WTC11 (cell line): ENCODE measurements at regions not wholly inside any gene's neighbourhood (a gene's known extent, or its start where the extent isn't known, plus 50 kb on each side); places are given as distances from the start of the nearest gene placed in this dataset.

Experiments
- CDX4 ChIP-seq: fragments of 250-450 bp; sonication (Bioruptor Pico); IDR thresholded peaks from 2 replicates; pipeline ENCODE4 v1.9.0; 2021; ENCODE audit warnings: moderate library complexity, mild to moderate bottlenecking, inconsistent platforms, borderline replicate concordance
- E2F4 ChIP-seq: sonication (generic); formaldehyde crosslinking; IDR thresholded peaks from 2 replicates; pipeline ENCODE4 v1.8.1; 2022; ENCODE audit warnings: low read depth, mild to moderate bottlenecking, moderate library complexity, missing genetic modification reagents, borderline replicate concordance
- GABPB1 ChIP-seq: sonication (generic); formaldehyde crosslinking; IDR thresholded peaks from 2 replicates; pipeline ENCODE4 v1.8.1; 2023; ENCODE audit warnings: mild to moderate bottlenecking, missing genetic modification reagents
- JUN ChIP-seq: sonication (generic); formaldehyde crosslinking; IDR thresholded peaks from 2 replicates; pipeline ENCODE4 v1.8.0; 2023; ENCODE audit warnings: mild to moderate bottlenecking, missing genetic modification reagents
- RELA ChIP-seq: sonication (generic); formaldehyde crosslinking; IDR thresholded peaks from 2 replicates; pipeline ENCODE4 v1.8.1; 2022; ENCODE audit warnings: missing genetic modification reagents, mild to moderate bottlenecking, borderline replicate concordance
- TEAD4 ChIP-seq: sonication (generic); formaldehyde crosslinking; IDR thresholded peaks from 2 replicates; pipeline ENCODE4 v1.8.0; 2022; ENCODE audit warnings: mild to moderate bottlenecking, missing genetic modification reagents
- ZNF121 ChIP-seq: sonication (generic); formaldehyde crosslinking; IDR thresholded peaks from 2 replicates; pipeline ENCODE4 v1.8.0; 2023; ENCODE audit warnings: missing genetic modification reagents
- TF ChIP-seq, protein P1 (sequence below): fragments of 200-600 bp; IDR thresholded peaks from 2 replicates; pipeline ENCODE4 v1.8.0; 2022; ENCODE audit warnings: antibody characterized with exemption
- TF ChIP-seq, protein P2 (sequence below): sonication (generic); formaldehyde crosslinking; IDR thresholded peaks from 2 replicates; pipeline ENCODE4 v1.8.1; 2022; ENCODE audit warnings: missing genetic modification reagents, borderline replicate concordance
- TF ChIP-seq, protein P3 (sequence below): sonication (generic); formaldehyde crosslinking; IDR thresholded peaks from 2 replicates; pipeline ENCODE4 v1.8.0; 2023; ENCODE audit warnings: missing genetic modification reagents
- TF ChIP-seq, protein P4 (sequence below): sonication (generic); formaldehyde crosslinking; conservative IDR thresholded peaks from 2 replicates; pipeline ENCODE4 v1.8.1; 2022; ENCODE audit warnings: mild to moderate bottlenecking, missing genetic modification reagents
- TF ChIP-seq, protein P5 (sequence below): sonication (generic); formaldehyde crosslinking; IDR thresholded peaks from 2 replicates; pipeline ENCODE4 v1.8.1; 2023; ENCODE audit warnings: mild to moderate bottlenecking, missing genetic modification reagents, borderline replicate concordance

DNA sequence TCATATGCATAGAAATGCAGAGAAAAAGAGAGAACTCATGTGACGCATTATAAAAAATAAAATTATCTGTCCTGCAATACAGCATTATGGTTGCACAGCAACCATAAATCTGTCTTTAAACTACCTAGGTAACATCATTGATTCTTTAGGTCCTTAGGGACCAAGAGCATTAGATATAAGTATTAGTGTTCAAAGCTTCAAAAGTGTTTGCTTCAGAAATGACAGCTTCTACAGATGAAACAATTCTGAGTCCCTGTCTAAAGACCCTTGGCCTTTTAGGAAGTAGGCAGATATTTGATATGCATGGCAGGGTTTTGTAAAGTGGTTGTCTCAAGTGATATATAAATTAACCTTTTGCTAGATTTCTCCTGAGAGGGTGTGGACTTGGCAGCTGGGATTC lies 454.2 kb downstream of the GBE1 start:
- TF ChIP-seq, protein P1, sequence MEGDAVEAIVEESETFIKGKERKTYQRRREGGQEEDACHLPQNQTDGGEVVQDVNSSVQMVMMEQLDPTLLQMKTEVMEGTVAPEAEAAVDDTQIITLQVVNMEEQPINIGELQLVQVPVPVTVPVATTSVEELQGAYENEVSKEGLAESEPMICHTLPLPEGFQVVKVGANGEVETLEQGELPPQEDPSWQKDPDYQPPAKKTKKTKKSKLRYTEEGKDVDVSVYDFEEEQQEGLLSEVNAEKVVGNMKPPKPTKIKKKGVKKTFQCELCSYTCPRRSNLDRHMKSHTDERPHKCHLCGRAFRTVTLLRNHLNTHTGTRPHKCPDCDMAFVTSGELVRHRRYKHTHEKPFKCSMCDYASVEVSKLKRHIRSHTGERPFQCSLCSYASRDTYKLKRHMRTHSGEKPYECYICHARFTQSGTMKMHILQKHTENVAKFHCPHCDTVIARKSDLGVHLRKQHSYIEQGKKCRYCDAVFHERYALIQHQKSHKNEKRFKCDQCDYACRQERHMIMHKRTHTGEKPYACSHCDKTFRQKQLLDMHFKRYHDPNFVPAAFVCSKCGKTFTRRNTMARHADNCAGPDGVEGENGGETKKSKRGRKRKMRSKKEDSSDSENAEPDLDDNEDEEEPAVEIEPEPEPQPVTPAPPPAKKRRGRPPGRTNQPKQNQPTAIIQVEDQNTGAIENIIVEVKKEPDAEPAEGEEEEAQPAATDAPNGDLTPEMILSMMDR = no peak
- TF ChIP-seq E2F4 (CRISPR knock-in tag) = no peak
- TF ChIP-seq, protein P2, sequence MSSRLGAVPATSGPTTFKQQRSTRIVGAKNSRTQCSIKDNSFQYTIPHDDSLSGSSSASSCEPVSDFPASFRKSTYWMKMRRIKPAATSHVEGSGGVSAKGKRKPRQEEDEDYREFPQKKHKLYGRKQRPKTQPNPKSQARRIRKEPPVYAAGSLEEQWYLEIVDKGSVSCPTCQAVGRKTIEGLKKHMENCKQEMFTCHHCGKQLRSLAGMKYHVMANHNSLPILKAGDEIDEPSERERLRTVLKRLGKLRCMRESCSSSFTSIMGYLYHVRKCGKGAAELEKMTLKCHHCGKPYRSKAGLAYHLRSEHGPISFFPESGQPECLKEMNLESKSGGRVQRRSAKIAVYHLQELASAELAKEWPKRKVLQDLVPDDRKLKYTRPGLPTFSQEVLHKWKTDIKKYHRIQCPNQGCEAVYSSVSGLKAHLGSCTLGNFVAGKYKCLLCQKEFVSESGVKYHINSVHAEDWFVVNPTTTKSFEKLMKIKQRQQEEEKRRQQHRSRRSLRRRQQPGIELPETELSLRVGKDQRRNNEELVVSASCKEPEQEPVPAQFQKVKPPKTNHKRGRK = no peak
- no peak for TF ChIP-seq TEAD4
- TF ChIP-seq, protein P3, sequence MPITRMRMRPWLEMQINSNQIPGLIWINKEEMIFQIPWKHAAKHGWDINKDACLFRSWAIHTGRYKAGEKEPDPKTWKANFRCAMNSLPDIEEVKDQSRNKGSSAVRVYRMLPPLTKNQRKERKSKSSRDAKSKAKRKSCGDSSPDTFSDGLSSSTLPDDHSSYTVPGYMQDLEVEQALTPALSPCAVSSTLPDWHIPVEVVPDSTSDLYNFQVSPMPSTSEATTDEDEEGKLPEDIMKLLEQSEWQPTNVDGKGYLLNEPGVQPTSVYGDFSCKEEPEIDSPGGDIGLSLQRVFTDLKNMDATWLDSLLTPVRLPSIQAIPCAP (CRISPR knock-in tag) = no peak
- TF ChIP-seq, protein P4, sequence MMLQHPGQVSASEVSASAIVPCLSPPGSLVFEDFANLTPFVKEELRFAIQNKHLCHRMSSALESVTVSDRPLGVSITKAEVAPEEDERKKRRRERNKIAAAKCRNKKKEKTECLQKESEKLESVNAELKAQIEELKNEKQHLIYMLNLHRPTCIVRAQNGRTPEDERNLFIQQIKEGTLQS (CRISPR knock-in tag) = no peak
- no peak for TF ChIP-seq JUN (CRISPR knock-in tag)
- TF ChIP-seq ZNF121 (CRISPR knock-in tag) = no peak
- TF ChIP-seq GABPB1 (CRISPR knock-in tag) = no peak
- no peak for TF ChIP-seq RELA
- TF ChIP-seq CDX4 = no peak
- TF ChIP-seq, protein P5, sequence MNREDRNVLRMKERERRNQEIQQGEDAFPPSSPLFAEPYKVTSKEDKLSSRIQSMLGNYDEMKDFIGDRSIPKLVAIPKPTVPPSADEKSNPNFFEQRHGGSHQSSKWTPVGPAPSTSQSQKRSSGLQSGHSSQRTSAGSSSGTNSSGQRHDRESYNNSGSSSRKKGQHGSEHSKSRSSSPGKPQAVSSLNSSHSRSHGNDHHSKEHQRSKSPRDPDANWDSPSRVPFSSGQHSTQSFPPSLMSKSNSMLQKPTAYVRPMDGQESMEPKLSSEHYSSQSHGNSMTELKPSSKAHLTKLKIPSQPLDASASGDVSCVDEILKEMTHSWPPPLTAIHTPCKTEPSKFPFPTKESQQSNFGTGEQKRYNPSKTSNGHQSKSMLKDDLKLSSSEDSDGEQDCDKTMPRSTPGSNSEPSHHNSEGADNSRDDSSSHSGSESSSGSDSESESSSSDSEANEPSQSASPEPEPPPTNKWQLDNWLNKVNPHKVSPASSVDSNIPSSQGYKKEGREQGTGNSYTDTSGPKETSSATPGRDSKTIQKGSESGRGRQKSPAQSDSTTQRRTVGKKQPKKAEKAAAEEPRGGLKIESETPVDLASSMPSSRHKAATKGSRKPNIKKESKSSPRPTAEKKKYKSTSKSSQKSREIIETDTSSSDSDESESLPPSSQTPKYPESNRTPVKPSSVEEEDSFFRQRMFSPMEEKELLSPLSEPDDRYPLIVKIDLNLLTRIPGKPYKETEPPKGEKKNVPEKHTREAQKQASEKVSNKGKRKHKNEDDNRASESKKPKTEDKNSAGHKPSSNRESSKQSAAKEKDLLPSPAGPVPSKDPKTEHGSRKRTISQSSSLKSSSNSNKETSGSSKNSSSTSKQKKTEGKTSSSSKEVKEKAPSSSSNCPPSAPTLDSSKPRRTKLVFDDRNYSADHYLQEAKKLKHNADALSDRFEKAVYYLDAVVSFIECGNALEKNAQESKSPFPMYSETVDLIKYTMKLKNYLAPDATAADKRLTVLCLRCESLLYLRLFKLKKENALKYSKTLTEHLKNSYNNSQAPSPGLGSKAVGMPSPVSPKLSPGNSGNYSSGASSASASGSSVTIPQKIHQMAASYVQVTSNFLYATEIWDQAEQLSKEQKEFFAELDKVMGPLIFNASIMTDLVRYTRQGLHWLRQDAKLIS (CRISPR knock-in tag) = no peak
